ENCODE measurements at regions not wholly inside any gene's neighbourhood (a gene's known extent, or its start where the extent isn't known, plus 50 kb on each side); places are given as distances from the start of the nearest gene placed in this dataset.

GRCh38 chr4:71254451-71255012 is 84.3 kb upstream of the SLC4A4 start:
- TF ChIP-seq CTCF (conservative IDR thresholded peaks at IDR 0.05 in 1 of 2, IDR thresholded peaks at IDR 0.05 in 1 of 2; ENCODE audit: low read depth in 1 of 2, low read length in 2 of 2) (no peak), EZH2 (IDR thresholded peaks at IDR 0.05; ENCODE audit: low read length, missing control alignments) (no peak)
